ENCODE measurements at regions not wholly inside any gene's neighbourhood (a gene's known extent, or its start where the extent isn't known, plus 50 kb on each side); places are given as distances from the start of the nearest gene placed in this dataset.

- TF ChIP-seq, protein P1, sequence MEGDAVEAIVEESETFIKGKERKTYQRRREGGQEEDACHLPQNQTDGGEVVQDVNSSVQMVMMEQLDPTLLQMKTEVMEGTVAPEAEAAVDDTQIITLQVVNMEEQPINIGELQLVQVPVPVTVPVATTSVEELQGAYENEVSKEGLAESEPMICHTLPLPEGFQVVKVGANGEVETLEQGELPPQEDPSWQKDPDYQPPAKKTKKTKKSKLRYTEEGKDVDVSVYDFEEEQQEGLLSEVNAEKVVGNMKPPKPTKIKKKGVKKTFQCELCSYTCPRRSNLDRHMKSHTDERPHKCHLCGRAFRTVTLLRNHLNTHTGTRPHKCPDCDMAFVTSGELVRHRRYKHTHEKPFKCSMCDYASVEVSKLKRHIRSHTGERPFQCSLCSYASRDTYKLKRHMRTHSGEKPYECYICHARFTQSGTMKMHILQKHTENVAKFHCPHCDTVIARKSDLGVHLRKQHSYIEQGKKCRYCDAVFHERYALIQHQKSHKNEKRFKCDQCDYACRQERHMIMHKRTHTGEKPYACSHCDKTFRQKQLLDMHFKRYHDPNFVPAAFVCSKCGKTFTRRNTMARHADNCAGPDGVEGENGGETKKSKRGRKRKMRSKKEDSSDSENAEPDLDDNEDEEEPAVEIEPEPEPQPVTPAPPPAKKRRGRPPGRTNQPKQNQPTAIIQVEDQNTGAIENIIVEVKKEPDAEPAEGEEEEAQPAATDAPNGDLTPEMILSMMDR (conservative IDR thresholded peaks at IDR 0.05), result no peak
- TF ChIP-seq EZH2 (IDR thresholded peaks at IDR 0.05; ENCODE audit: low read depth), result no peak
Observed at GRCh38 chr7:56479748-56480147, 363.5 kb upstream of the NUPR2 start.

Data from PC-9 (cell line).